ENCODE measurements at regions not wholly inside any gene's neighbourhood (a gene's known extent, or its start where the extent isn't known, plus 50 kb on each side); places are given as distances from the start of the nearest gene placed in this dataset.

DNA sequence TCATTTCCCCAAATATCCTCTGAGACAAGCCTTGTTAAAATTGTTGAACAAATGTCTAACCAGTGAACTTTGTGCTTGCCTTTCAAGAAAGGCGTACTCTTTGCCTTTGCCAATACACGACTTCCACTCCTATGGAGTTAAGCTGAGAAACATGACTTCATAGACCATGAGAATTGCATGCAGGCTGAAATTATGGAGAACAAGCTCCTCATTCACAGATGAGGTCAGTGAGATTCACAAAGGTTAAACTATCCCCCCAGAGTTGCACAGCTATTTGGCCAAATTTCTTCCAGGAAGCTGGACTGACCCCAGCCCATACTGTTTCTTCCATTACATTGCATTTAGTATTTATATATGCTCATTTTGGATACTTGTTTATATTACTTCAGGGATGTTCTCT is 221.4 kb upstream of the SEMA3C start:
- H3K27ac ChIP-seq (ENCODE audit: low read depth, low read length), result no peak overlapping the region
- H3K27me3 ChIP-seq (ENCODE audit: insufficient read depth, low read length), result no peaks in the 10 kb centered on the region
- H3K79me2 ChIP-seq (ENCODE audit: insufficient read depth, low read length), result no peaks in the 10 kb centered on the region
- no peaks in the 10 kb centered on the region for H4K20me1 ChIP-seq (ENCODE audit: insufficient read depth, low read length)
- H3K4me2 ChIP-seq (ENCODE audit: insufficient read depth, low read length), result no peak overlapping the region
- H3K36me3 ChIP-seq (ENCODE audit: insufficient read depth, low read length), result no peaks in the 10 kb centered on the region
- peak; percentile 45 for DNase-seq (ENCODE audit: insufficient read length, low spot score, missing footprints)
- no peak overlapping the region for H2AFZ ChIP-seq (ENCODE audit: low read length)
- H3K4me3 ChIP-seq (ENCODE audit: insufficient read depth, low read length), result no peak overlapping the region
- no peaks in the 10 kb centered on the region for H3K4me1 ChIP-seq (ENCODE audit: insufficient read depth, low read length)
- no peak for TF ChIP-seq CTCF (IDR thresholded peaks at IDR 0.05; ENCODE audit: extremely low read depth, low read depth, low read length)
- H3K9me3 ChIP-seq (ENCODE audit: low read depth, low read length), result no peaks in the 10 kb centered on the region

DNA sequence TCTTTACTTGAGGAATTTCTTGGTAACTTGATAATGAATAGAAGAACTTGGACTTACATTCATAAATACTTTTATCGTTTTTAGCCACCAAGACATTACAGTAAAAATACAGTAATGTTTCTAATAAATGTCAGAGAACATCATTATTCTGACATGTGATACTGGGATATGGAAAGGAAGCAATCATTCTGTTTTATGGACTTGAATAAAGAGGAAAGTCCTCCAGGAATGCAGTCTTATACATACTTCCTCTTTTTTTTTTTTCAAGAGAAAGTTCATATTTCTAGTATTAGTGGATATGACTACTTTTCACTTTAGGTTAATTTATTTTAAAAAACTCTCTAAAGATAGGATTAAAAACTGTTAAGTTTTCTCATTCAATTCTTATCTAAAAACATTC is 220.0 kb upstream of the SEMA3C start:
- Histone ChIP-seq H3K4me2 (ENCODE audit: insufficient read depth, low read length) (no peak overlapping the region), H3K27me3 (ENCODE audit: insufficient read depth, low read length) (no peaks in the 10 kb centered on the region), H3K9me3 (ENCODE audit: low read depth, low read length) (no peaks in the 10 kb centered on the region), H4K20me1 (ENCODE audit: insufficient read depth, low read length) (no peaks in the 10 kb centered on the region), H3K4me3 (ENCODE audit: insufficient read depth, low read length) (no peak overlapping the region), H3K36me3 (ENCODE audit: insufficient read depth, low read length) (no peaks in the 10 kb centered on the region), H3K27ac (ENCODE audit: low read depth, low read length) (no peak overlapping the region), H2AFZ (ENCODE audit: low read length) (no peak overlapping the region), H3K79me2 (ENCODE audit: insufficient read depth, low read length) (no peaks in the 10 kb centered on the region), H3K4me1 (ENCODE audit: insufficient read depth, low read length) (no peaks in the 10 kb centered on the region)
- no peak for TF ChIP-seq CTCF (IDR thresholded peaks at IDR 0.05; ENCODE audit: extremely low read depth, low read depth, low read length)
- DNase-seq (ENCODE audit: insufficient read length, low spot score, missing footprints), result peak; percentile 14

GRCh38 chr7:81135324-81135723 is 216.5 kb upstream of the SEMA3C start:
- Histone ChIP-seq H3K79me2 (ENCODE audit: insufficient read depth, low read length) (no peaks in the 10 kb centered on the region), H2AFZ (ENCODE audit: low read length) (no peak overlapping the region), H4K20me1 (ENCODE audit: insufficient read depth, low read length) (no peaks in the 10 kb centered on the region), H3K36me3 (ENCODE audit: insufficient read depth, low read length) (no peaks in the 10 kb centered on the region), H3K4me1 (ENCODE audit: insufficient read depth, low read length) (no peaks in the 10 kb centered on the region), H3K27me3 (ENCODE audit: insufficient read depth, low read length) (no peaks in the 10 kb centered on the region), H3K9me3 (ENCODE audit: low read depth, low read length) (no peaks in the 10 kb centered on the region), H3K4me2 (ENCODE audit: insufficient read depth, low read length) (no peak overlapping the region), H3K27ac (ENCODE audit: low read depth, low read length) (no peak overlapping the region), H3K4me3 (ENCODE audit: insufficient read depth, low read length) (no peak overlapping the region)
- DNase-seq (ENCODE audit: insufficient read length, low spot score, missing footprints), result no peak
- no peak for TF ChIP-seq CTCF (IDR thresholded peaks at IDR 0.05; ENCODE audit: extremely low read depth, low read depth, low read length)

DNA sequence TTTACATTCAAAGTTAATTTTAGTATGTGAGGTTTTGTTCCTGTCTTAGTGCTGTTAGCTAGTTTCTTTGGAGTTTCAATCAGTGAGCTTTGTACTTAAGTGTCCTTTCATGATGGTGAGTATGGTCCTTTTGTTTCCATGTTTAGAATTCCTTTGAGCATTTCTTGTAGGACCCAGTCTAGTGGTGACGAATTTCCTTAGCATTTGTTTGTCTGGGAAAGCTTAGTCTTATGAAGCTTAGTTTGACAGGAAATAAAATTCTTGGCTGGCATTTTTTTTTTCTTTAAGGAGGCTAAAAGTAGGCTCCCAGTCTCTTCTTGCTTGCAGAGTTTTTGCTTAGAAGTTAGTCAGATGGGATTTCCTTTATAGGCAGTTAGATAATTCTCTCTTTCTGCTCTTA is 209.2 kb upstream of the SEMA3C start:
- peak; percentile 11 for DNase-seq (ENCODE audit: insufficient read length, low spot score, missing footprints)
- Histone ChIP-seq H3K9me3 (ENCODE audit: low read depth, low read length) (no peaks in the 10 kb centered on the region), H2AFZ (ENCODE audit: low read length) (no peak overlapping the region), H3K36me3 (ENCODE audit: insufficient read depth, low read length) (no peaks in the 10 kb centered on the region), H3K4me3 (ENCODE audit: insufficient read depth, low read length) (no peak overlapping the region), H4K20me1 (ENCODE audit: insufficient read depth, low read length) (no peaks in the 10 kb centered on the region), H3K4me2 (ENCODE audit: insufficient read depth, low read length) (no peak overlapping the region), H3K79me2 (ENCODE audit: insufficient read depth, low read length) (no peaks in the 10 kb centered on the region), H3K27ac (ENCODE audit: low read depth, low read length) (no peak overlapping the region), H3K4me1 (ENCODE audit: insufficient read depth, low read length) (no peaks in the 10 kb centered on the region), H3K27me3 (ENCODE audit: insufficient read depth, low read length) (no peaks in the 10 kb centered on the region)
- TF ChIP-seq CTCF (IDR thresholded peaks at IDR 0.05; ENCODE audit: extremely low read depth, low read depth, low read length), result no peak
